ENCODE measurements at regions not wholly inside any gene's neighbourhood (a gene's known extent, or its start where the extent isn't known, plus 50 kb on each side); places are given as distances from the start of the nearest gene placed in this dataset.

DNA sequence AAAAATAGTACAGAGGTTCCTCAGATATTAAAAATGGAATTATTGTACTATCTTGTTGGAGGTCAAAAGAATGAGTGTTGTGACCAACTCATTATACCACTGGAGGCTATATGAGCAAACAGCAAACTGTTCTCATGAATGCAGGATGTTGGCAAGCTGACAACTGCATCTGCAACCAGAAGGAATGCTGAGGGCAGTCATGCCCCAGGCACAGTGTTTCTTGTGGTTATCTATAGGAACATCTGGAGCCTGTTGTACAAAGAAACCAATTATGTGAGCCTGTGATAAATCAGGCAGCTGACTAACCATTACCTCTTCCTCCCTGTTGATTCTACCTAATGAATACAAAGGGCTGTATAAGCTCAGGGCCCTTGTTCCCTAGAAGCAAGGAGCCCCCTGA is 2057.1 kb downstream of the TP53TG3F start:
- no peak for DNase-seq

DNA sequence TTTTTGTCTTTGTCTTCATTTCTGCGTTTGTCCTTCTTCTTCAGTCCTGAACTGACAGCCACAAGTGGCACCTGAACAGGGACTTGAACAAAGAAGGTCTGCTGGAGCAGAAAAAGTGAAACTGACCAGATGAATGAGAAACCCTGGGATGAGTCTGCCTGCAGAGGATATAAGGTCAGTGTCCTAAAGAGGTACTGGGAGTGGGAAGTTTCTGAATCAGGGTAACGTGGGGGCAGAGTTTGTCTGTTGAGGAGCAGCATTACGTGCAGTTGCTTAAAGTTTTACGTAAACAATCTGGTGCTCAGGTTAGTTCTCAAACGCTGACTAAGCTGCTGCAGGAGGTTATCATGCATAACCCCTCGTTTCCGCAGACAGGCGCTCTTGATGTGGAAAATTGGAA is 2057.6 kb downstream of the TP53TG3F start:
- no peak for DNase-seq

- no peak for DNase-seq
These were observed 2064.6 kb downstream of the TP53TG3F start for GRCh38 chr16:35523991-35524390.

DNA sequence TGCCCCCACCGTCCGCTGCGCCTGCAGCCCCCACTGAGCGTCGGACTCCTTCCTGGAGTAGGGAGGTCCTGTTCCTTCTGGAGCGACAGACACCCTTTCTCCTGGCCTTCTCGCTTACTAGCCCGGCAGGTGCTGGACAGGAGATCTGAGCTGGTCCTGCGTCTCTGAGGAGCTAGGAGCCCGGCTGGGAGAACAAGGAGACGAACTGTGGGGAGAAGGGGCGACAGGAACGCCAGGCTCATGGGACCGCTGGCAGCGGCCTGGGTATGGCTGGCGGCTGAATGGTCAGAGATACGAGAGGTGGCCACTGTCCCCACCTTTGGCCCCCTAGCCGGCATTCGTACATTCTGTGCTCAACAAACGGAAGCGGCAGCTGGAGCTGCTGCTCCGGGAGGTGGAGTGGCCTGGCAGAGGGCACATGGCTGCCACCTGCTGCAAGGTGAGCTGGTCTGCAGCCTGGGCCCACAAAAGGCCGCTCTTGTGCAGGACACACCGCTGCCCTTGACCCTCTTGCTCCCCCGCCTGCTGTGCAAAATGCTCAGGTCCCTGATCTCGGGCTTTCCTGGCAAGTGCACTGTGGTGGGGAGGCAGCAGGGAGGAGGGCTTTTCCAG is 2066.7 kb downstream of the TP53TG3F start:
- peak in 1 of 2 experiments; percentile 4 for DNase-seq

DNA sequence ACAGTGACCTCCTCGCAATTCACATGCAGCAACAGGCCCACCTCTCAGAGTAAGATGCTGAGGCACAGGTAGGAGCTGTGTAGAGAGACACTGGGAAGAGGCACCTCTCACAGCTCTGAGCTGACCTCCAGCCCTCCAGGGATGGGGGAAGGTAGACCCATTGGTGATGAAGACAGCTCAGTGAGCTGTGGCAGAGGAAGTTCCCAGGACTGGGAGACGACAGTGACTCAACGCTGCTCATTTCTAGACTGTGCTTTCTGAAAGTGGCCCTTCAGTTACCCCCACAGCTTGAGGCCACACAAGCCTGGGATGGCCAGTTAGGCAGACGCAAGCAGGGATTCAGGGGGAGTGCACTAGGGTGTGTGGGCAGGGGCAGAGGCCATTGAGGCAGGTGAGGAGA is 2073.2 kb downstream of the TP53TG3F start:
- DNase-seq = no peak

GRCh38 chr16:35533683-35534082 is 2074.3 kb downstream of the TP53TG3F start:
- no peak for DNase-seq

- no peak for DNase-seq
These were observed 2084.1 kb downstream of the TP53TG3F start for GRCh38 chr16:35543486-35543885.

- no peak for DNase-seq
These were observed 2093.4 kb downstream of the TP53TG3F start for GRCh38 chr16:35552763-35553162.

- DNase-seq = no peak
These were observed 2098.3 kb downstream of the TP53TG3F start for GRCh38 chr16:35557731-35558130.

GRCh38 chr16:35559911-35560636 is 2100.7 kb downstream of the TP53TG3F start:
- DNase-seq = peak in 1 of 2 experiments; percentile 7

- no peak for DNase-seq
These were observed 2101.2 kb downstream of the TP53TG3F start for GRCh38 chr16:35560637-35560984.

- DNase-seq = no peak
These were observed 2101.9 kb downstream of the TP53TG3F start for GRCh38 chr16:35561346-35561745.

- DNase-seq = no peak
These were observed 2103.1 kb downstream of the TP53TG3F start for GRCh38 chr16:35562471-35562870.

DNA sequence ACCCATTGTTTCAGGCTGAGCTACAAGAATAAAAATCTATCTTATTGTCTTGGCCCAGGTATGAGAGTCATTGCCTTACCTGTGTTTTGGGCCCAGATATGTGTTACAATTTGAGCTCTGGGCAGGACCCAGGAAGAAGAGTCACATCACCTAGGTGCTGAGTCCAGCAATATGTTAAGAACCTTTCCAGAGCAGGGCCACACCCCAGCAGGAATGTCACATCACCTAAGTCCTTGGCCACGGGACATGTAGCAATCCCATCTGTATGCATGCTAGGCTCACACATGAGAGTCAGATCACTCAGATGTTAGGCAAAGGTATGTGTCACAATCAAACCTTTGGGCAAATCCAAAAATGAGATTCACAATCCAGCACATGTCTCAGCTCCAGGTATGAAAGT is 2103.5 kb downstream of the TP53TG3F start:
- no peak for DNase-seq

GRCh38 chr16:35564148-35564547 is 2104.7 kb downstream of the TP53TG3F start:
- no peak for DNase-seq

DNA sequence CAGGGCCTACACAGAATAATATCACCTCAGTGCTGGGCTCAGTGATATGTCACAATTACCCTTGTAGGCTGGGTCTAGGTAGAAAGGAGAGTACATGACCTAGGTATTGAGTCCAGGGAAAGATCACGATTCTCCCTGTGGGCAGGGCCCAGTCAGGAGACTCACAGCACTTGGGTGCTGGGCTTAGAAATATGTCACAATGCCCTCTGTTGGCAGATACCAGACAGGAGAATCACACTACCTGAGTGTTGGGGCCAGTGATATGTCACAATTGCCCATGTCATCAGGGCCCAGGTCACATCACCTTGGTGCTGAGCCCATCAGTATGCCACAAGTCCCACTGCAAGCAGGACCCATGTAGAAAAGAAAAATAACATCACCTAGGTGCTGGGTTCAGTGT is 2105.5 kb downstream of the TP53TG3F start:
- DNase-seq = no peak

GRCh38 chr16:35565626-35566025 is 2106.2 kb downstream of the TP53TG3F start:
- no peak for DNase-seq

GRCh38 chr16:35569413-35569812 is 2110.0 kb downstream of the TP53TG3F start:
- no peak for DNase-seq

- no peak for DNase-seq
These were observed 2111.5 kb downstream of the TP53TG3F start for GRCh38 chr16:35570946-35571345.

GRCh38 chr16:35572186-35572585 is 2112.8 kb downstream of the TP53TG3F start:
- DNase-seq = no peak

GRCh38 chr16:35573407-35573806 is 2114.0 kb downstream of the TP53TG3F start:
- DNase-seq = no peak

- no peak for DNase-seq
These were observed 2114.6 kb downstream of the TP53TG3F start for GRCh38 chr16:35574011-35574410.

GRCh38 chr16:35574454-35575431 is 2115.3 kb downstream of the TP53TG3F start:
- DNase-seq = no peak

DNA sequence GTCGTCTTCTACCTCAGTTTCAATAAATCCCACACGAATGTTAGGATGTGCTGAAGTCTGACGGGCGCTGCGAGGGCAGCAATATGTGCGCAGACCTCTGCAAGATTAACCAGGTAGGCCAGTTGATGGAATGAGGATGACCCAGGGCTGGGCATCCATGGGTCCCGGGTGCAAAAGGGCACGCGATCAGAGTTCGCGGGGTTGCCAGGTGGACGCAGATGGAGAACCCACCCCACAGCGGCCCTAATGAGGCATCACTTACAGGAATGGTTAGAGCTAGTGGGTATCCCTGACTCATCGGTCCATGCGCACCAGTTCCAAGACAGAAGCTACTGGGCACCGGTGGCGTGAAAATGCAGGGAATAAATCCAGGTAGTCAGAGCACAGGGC is 2116.0 kb downstream of the TP53TG3F start:
- DNase-seq = no peak
